Skin of body (tissue), 1 donor: ENCODE measurements at regions not wholly inside any gene's neighbourhood (a gene's known extent, or its start where the extent isn't known, plus 50 kb on each side); places are given as distances from the start of the nearest gene placed in this dataset.
A peak's percentile ranks its signal among the peaks of the same experiment; 100 is the strongest.

Experiments
- DNase-seq: peaks from one replicate; lab custom pipeline; 2025; lab: John Stamatoyannopoulos, UW

DNA sequence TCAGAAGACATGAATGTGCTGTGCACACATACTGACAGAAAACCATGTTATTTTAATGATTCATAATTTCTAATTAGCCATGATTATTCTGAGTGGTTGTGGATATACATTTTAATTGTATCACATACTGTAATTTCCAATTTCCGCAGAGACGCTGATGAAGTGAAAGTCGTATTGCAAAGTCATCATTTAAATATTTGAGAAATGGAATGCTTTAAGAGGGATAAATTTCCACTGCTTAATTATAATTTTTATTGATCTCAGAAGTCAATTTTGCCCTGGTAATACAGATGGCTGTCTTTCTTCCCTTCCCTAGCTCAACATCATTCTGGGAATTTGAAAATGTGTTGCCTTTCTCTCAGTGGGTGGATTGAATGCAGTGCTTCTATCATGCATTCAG lies 819.3 kb downstream of the ROBO2 start:
- DNase-seq, result no peak

DNA sequence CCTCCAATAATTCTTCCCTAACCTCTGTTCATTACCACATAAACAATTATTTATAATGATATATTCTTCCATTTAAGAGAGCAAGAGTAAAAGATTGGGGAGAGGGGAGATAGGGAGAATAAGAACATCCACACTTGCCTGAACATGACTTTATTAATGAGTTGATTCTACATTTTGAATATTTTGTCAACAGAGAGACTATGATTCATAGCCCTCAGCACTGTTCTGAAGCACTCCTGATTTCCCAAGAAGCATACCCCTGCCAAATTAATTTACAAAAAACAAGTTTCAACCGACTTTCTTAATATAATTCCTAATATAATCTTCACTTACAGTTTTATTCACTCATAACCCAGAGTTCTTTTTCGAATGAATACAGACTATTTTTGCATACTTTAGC lies 828.8 kb downstream of the ROBO2 start:
- DNase-seq, result no peak

DNA sequence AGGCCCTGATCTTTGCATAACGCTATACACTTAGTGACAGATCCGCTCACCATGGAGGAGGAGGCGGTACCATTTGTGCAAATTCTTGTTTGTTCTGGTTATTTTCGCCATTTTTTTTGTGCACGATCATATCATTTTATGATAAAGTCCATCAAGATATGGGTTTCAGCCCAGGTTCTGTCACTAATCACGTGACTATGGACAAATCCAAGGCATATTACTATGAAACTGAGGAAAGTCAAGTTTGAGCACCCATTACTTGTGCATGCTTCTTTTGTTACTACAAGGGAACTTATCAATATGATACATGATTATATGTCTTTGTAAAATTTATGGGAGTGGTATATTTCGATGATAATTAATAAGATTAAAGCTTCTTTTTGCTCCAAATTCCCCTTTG lies 829.5 kb downstream of the ROBO2 start:
- no peak for DNase-seq

DNA sequence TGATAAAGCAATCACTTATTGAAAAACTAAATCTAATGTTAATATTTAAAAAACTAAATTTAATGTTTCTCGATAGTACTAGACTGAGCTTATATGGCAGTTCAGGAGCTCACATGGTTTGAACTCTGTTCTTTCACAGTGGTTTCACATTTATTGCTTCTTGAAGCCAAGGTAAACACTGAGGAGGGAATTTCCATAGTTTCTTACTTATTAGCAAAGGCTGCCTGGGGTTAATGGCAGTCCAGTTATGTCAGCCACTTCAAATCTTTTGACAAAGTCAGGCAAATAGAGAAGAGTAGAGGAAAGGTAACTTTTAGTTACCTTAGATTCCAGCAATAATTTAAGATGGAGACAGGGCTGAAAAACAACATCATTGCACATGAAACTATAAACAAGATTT lies 831.5 kb downstream of the ROBO2 start:
- DNase-seq, result no peak

DNA sequence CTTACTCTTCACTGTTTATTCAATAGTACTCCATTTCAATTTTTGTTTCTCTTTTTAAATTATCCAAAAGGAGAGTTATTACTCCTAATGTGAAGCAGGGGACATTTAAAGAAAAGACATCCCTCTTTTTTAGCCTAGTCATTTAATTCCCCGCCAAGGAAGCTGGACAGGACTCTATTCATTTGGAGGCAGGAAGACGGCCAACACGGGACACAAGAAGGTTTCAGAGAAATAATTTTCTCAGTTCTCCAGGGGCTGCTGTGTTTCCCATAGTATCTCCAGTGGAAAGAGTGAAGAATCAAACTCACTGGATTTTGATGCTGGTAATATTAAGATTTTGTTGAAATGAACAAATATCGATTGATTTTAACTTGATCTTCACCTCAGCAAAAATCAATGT lies 833.7 kb downstream of the ROBO2 start:
- DNase-seq, result no peak

DNA sequence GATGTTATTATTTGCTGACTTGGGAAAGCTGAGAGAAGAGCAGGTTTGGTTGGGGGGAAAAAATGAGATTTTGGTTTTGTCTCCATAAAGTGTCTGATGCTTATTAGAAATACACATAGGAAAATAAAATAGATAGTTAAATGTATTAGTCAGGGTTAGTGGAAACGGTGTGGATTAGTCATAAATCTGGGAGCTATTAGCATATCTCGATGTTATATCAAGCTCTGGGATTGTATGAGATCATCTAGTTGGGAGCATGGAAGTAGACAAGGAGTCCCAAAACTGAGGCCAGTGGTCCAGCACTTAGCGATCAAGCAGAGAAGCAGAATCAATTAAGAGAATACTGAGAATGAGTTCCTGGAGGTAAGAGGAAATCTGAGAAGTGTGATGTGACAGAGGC lies 845.5 kb downstream of the ROBO2 start:
- no peak for DNase-seq

DNA sequence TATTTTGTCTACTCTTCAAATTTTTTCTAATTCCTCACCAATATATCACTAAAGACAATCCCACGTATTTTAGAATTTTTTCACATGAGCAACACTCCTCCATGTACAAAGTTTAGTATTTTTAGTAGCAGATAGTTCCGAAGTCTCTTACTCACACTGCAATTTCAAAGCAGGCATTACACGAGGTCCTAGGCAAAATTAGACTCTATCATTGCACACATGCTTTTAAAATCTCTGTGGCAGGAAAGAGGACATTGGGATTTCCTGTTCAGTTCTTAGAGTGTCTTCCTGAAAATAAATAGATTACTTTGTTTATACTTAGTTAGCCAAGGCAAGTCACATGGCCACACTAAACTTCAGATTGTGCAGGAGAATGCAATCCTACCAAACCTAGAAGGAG lies 847.7 kb downstream of the ROBO2 start:
- DNase-seq, result no peak

DNA sequence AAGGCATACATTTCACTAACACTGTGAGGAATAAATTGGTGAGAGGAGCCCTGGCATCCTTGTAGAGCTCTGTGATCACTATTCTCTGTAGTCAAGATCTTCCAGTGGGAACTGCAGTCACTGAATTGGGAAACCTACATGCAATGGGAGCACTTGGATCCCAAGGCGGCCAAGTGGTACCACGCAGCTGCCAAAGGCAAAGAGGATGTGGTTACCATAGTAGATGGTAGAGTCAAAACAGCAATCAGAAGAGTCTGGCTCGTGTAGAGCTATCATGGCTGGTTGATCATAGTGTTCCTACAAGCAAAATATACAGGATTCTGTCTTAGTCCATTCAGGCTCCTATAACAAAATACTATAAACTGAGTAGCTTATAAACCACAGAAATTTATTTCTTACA lies 849.7 kb downstream of the ROBO2 start:
- no peak for DNase-seq

DNA sequence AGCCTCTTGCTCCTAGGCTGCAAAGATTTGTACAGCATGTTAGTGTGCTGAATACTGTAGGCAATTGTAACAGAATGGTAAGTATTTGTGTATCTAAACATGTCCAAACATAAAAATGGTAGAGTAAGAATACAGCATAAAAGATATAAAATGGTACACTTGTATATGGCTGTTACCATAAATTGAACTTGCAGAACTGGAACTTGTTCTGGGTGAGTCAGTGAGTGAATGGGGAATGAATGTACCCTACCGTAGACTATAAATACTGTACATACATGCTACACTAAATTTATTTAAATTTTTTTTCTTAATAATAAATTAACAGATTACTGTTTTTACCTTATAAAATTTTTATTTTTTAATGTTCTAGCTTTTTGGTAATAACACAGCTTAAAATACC lies 858.7 kb downstream of the ROBO2 start:
- DNase-seq, result no peak

DNA sequence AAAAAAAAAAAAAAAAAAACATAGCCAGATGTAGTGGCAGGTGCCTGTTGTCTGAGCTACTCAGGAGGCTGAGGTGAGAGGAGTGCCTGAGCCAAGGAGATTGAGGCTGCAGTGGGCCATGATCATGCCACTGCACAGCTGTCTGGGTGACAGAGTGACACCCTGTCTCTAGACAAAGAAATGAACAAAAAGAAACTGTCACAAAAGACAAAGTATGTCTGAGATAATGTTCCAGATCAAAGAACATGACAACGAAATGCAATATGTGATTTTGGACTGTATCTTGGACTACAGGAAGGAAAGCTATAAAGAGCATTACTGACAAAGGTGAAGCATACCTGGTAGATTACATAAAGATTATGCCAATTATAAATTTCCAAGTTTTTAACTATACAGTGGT lies 862.8 kb downstream of the ROBO2 start:
- DNase-seq, result no peak

DNA sequence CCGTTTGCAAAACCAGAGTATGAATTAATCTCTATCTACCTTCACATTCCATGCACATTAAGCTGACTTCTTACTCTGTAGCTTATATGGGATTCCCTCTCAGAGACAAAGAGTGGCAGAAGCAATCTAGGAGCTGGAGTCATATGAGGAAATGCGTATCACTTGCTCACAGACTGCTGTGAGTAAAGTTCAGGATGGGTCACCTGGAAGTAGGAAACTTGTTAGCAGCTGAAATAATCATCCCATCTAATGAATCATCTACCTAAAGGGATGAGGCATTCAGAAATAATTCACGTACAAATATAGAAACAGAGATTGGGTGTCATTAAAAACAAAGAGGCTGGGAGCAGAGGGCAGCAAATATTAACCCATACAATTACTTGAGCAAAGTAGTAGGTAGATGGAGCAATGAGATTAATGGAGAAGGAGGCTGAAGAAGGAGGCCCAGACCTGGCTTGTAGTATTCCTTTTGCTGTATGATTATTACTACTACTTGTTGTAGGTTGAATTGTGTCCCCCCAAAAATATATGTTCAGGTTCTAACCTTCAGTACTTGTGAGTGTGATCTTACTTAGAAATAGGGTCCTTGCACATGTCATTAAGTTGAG lies 866.3 kb downstream of the ROBO2 start:
- no peak for DNase-seq

DNA sequence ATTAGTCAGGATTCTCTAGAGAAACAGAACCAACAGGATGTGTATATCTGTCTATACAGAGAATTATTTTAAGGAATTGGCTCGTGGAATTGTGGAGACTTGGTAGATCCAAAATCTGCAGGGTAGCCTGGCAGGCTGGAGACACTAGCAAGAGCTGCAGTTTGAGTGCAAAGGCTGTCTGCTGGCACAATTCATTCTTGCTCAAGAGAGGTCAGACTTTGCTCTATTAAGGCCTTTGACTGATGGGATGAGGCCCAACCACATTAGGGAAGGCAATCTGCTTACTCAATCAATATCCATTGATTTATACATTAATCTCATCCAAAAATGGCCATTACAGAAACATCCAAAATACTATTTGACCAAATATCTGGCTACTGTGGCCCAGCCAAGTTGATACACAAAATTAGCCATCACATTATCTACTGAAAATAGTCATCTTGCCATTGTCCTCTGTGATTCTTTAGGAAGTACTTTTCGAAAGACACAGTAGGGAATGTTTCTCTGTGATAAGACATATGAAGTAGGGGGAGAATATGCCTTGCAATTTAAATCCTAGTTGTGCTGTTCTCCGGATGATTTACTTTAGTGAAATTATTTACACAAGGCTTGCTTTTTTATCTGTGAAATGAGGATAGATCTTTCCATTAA lies 873.8 kb downstream of the ROBO2 start:
- DNase-seq, result no peak

DNA sequence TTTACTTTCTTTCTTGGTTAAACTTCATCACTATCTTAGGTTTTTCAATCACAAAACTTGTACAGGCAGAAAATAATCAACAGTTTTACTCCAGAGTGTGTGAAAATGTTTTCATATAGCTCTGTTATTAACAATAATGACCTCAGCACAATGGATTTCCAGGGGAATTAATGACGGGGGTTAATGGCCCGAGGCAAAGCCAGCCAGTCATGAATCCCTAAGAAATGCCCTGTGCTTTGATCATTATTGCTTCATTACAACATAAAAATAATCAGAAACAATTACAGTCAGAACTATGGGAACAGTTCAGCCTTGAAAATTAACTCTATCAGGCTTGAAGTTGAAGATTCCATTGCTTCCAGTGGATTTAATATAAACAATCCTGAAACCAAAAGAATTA lies 875.4 kb downstream of the ROBO2 start:
- DNase-seq, result no peak

DNA sequence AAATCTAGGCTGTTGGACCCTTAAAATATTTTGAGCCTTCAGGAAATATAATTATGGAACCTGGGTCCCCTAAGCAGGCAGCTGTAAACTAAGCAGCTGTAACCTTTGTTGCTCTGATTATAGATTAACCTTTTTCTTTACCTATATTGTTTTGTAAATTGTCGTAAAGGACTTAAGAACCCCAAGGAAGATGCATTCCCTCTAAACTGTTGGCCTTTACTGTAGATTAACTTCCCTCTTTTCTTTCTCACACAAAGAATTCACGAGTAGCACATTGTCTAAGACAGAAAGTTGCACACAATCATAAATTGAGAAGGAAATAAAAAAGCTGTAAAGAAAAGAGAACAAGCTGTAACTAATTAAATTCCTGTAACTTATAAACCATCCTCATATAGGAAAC lies 877.3 kb downstream of the ROBO2 start:
- DNase-seq, result no peak

DNA sequence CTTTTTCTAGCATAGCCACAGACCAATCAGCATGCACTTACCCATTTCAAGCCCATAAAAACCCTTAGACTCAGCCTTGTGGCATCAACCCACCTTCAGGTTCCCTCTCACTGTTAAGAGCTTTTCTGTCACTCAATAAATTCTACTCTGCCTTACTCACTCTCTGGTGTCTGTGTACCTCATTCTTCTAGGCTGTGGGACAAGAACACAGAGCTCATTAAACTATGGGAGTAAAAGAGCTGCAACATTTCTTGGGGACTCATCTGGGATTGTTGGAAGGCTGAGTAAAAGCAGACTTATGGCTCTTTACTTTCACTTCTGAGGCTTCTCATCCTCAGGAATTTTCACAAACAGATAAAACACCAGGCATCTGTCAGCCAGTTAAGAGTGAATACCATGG lies 879.3 kb downstream of the ROBO2 start:
- DNase-seq, result no peak

DNA sequence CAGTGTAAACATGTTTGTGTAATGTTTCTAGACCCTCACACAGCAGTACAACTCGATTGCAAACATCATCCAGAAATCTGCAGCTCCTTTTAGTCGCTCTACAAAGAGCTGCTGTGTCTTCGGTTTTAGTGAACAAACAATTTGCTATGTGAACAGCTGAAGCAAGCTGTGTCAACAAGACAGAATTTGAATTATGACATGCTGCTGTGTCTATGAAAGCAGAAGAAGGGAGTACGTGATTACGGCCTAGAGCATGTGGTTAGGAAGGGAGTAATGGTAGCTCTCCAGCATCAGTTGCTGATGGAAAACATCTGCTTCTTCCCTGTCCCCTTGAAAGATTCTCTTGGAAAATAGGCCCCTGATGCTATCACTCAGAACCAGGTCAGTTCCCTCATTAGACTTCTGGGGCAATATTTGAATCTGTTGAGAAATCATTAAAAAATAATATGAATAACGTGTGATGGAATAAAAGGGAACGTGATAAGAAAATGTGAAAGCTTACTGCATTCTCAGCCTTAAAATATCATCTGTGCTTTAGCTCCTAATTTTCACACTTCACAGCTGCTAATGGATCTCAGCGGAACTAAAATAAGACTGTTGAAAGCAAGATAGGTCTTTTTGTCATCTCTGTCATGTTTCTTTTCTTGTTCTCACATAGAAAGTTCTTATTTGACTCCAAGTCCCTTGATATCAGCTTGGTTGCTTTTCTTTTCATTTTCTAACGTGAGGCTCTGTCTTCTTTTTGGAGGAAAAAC lies 891.5 kb downstream of the ROBO2 start:
- peak; percentile 80 for DNase-seq

DNA sequence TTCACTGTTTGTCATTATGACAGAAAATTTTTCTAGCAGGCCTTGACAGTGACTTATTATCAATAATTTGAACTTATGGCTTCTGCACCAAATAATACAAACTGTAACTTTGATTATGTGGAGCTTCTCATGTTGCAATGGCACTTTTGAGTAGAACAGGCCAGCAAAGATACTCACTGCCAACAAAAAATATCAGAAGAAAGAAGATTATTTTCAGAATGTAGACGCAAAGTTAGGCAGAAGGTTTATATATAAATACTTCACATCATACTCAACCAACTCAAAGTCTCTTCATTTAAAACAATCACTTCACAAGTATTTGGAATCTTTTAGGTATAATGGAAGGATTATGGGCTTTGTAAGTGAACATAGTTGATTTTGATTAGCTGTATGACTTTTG lies 893.0 kb downstream of the ROBO2 start:
- no peak for DNase-seq

DNA sequence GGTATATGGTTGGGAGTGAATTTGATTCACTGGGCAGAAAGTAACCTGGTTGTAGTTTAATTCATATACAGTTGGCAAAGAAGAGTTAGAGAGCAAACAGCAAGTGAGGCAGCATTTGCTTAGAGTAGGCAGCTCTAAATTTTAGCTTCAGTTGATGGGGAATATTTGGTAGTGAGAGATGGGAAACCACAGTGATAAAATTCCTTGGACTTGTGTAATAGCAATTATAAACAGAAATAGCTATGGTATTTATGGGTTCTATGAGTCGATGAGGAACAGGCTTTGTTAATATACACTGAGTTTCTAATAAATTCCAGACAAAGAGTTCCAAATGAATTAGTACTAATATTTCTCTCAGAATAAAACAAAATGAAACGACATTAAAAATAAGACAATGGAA lies 894.0 kb downstream of the ROBO2 start:
- no peak for DNase-seq

DNA sequence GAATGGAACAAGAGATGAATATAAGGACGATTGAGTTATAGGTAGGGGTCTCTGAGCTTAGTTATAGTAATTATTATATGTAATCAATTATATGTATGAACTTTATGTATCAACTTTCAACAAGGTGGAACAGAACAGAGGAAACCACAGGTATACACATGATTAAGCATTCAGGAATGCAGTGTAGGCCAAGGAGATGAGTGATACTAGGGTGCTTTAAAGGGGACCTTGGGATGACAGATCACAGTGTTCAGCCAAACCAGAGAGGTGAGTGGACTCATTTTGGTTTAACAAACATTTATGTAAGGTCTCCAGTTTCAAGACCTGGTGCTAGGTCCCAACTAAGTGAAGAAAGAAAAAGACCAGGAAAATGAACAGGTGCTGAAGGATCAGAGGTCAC lies 895.5 kb downstream of the ROBO2 start:
- DNase-seq, result no peak

DNA sequence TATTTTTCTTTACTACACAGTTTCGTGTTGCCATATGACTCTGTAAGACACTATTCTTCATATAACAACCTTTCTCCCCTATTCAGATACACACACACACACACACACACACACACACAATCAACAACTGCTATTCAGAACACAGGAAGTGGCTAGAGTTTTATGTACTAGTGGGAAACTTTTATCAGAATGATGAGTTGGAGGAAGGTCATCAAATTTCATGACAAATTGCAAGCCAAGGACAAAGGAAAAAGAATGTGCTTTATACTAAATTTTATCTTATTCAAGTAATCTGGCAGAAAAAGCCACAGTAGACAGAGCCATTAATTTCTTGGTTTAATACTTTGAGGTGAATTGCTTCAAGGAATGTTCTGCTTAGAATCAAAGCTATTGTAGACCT lies 899.8 kb downstream of the ROBO2 start:
- DNase-seq, result no peak

DNA sequence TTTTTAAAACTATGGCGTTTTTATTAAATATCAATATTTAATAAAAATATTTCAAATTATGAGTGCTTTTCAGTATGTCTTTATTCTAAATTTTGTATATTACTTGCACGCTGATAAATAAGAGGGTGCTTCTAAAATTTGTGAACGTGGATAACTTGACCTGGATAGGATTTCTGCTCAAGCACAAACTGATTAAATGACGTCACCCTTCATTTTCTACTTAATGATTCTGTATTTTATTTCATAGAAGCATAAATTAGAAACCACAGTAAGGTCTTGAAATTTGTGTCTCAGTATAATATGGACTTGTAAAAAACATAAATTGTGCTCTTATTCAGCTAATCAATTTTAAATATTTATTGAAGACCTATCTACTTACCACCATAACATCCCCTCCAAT lies 903.7 kb downstream of the ROBO2 start:
- no peak for DNase-seq

DNA sequence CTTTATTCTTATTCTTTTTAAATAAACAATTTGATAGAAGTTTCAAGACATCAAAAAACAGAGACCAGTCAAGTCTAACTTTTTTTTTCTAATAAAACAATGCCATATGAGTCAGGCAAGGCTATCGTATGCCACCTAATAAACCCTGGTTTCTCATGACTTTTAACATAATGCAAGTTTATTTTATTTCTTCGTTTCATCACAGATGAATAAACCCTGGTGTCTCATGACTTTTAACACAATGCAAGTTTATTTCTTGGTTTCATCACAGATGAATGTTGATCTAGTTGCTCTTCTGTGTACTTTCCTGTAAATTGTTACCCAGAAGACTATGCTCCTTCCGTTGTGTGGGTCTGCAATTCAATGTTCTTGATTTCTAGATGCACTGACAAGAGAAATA lies 905.4 kb downstream of the ROBO2 start:
- no peak for DNase-seq

DNA sequence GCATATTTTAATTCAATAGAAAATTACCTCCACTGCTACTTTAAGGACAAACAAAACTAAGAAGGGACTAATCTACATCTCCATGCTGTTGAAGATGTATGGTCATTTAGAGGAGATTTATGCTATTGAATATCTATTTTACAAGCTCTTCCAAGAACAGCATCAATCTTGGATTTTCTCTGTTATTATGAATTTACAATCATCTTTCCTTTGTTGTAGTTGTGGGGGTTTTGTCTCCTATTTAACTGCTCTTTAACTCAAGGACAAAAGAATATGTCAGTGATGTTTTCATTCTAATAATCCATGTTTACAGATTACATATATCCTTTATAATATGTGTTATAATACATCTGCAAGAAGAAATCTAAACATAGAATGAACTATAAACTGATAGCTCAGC lies 907.8 kb downstream of the ROBO2 start:
- no peak for DNase-seq
